GM12878 (cell line): ENCODE measurements at regions not wholly inside any gene's neighbourhood (a gene's known extent, or its start where the extent isn't known, plus 50 kb on each side); places are given as distances from the start of the nearest gene placed in this dataset.

ENCODE experiments used
- ATAC-seq: fragments of 200-7000 bp; cut with Tn5 transposase; 3 replicates; pipeline ENCODE4 v1.9.1; 2020; ENCODE audit warnings: mild to moderate bottlenecking, moderate library complexity
- BruUV-seq: library from RNA; stranded (reverse); fragments of 400-500 nt; replicated peaks from 2 replicates; lab custom pipeline; 2021; lab: Mats Ljungman, UMichigan
- CTCF ChIA-PET: fragments of 300-600 bp; sonication (Branson Sonifier 250); formaldehyde crosslinking; extraction: SDS; loops from one replicate; lab custom pipeline; 2021; ENCODE audit warnings: inconsistent platforms; lab: Yijun Ruan, JAX
- POLR2A ChIA-PET: fragments of 350-600 bp; formaldehyde crosslinking; extraction: SDS; loops from one replicate; lab custom pipeline; 2021; ENCODE audit warnings: inconsistent platforms; lab: Charles Lee
- RAD21 ChIA-PET: fragments of 300-600 bp; sonication (Branson Sonifier 250); formaldehyde crosslinking; loops from one replicate; lab custom pipeline; 2023; ENCODE audit warnings: antibody characterized with exemption; ENCODE audit not compliant: unreplicated experiment; lab: Charles Lee
- SMC1A ChIA-PET: fragments of 300-600 bp; sonication (Branson Sonifier 250); formaldehyde crosslinking; loops from one replicate; lab custom pipeline; 2023; ENCODE audit not compliant: unreplicated experiment, uncharacterized antibody; lab: Charles Lee
- DNase-seq: peaks from one replicate; pipeline ENCODE4 v3.0.0-alpha.2; 2011; ENCODE audit warnings: low read depth, low spot score
- FAIRE-seq: peaks from 3 replicates; lab custom pipeline; 2011; peaks lifted over from hg19 to GRCh38; lab: Jason Lieb, UNC
- H2AFZ ChIP-seq: 2 replicates; pipeline ENCODE4 v1.6.0; 2011; ENCODE audit warnings: low read depth, low read length, control low read depth; ENCODE audit not compliant: control insufficient read depth
- H3K27ac ChIP-seq: 2 replicates; pipeline ENCODE4 v1.5.1; 2011; ENCODE audit warnings: control low read depth; ENCODE audit not compliant: control insufficient read depth, insufficient read depth
- H3K27me3 ChIP-seq, 2 experiments: replicated peaks in 1 of 2; 2 replicates each; pipeline versions ENCODE4 v1.6.0 to v1.6.1; 2011; ENCODE audit warnings: low read length in 1 of 2; ENCODE audit not compliant: control insufficient read depth in 2 of 2, insufficient read depth in 2 of 2
- H3K36me3 ChIP-seq, 2 experiments: 2 replicates each; pipeline ENCODE4 v1.5.1; 2011; ENCODE audit warnings: low read length in 1 of 2; ENCODE audit not compliant: control insufficient read depth in 2 of 2, insufficient read depth in 2 of 2
- H3K4me1 ChIP-seq: 2 replicates; pipeline ENCODE4 v1.6.1; 2011; ENCODE audit warnings: mild to moderate bottlenecking, low read length, moderate library complexity, mixed read lengths; ENCODE audit not compliant: control insufficient read depth, insufficient read depth
- H3K4me2 ChIP-seq: 2 replicates; pipeline ENCODE4 v1.6.0; 2011; ENCODE audit warnings: control low read depth; ENCODE audit not compliant: control insufficient read depth, insufficient read depth
- H3K4me3 ChIP-seq: fragments of 200-600 bp; sonication (generic); 2 replicates; pipeline ENCODE4 v1.5.1; 2016
- H3K79me2 ChIP-seq: 2 replicates; pipeline ENCODE4 v1.6.0; 2011; ENCODE audit warnings: low read length; ENCODE audit not compliant: control insufficient read depth, insufficient read depth
- H3K9ac ChIP-seq: 2 replicates; pipeline ENCODE4 v1.8.0; 2011; ENCODE audit warnings: low read length, control low read depth, mixed read lengths; ENCODE audit not compliant: control insufficient read depth, insufficient read depth
- H3K9me3 ChIP-seq: replicated peaks from 3 replicates; pipeline ENCODE4 v1.5.1; 2011; ENCODE audit warnings: mild to moderate bottlenecking, low read length; ENCODE audit not compliant: control insufficient read depth, insufficient read depth
- H4K20me1 ChIP-seq: 2 replicates; pipeline ENCODE4 v1.6.0; 2011; ENCODE audit not compliant: control insufficient read depth, insufficient read depth
- CEBPB ChIP-seq, 2 experiments: fragments of 150-350 bp in 1 of 2; IDR thresholded peaks; 2 replicates each; pipeline ENCODE4 v1.6.1; 2012 to 2014; ENCODE audit warnings: low read depth in 2 of 2, low read length in 2 of 2, borderline replicate concordance in 1 of 2, inconsistent platforms in 1 of 2
- CEBPZ ChIP-seq: fragments of 150-350 bp; IDR thresholded peaks from 2 replicates; pipeline ENCODE4 v1.6.1; 2016; ENCODE audit warnings: low read depth, low read length
- CHD1 ChIP-seq: IDR thresholded peaks from 2 replicates; pipeline ENCODE4 v1.6.1; 2012; ENCODE audit warnings: low read depth, low read length, improper control_type of control experiment
- CREM ChIP-seq: IDR thresholded peaks from 2 replicates; pipeline ENCODE4 v1.6.1; 2014; ENCODE audit warnings: antibody characterized with exemption, low read depth
- CTCF ChIP-seq, 3 experiments: IDR thresholded peaks in 2 of 3; conservative IDR thresholded peaks in 1 of 3; 2 replicates each; pipeline ENCODE4 v1.5.1; 2011; ENCODE audit warnings: low read depth in 3 of 3, low read length in 3 of 3, mild to moderate bottlenecking in 3 of 3, control low read depth in 2 of 3, moderate library complexity in 2 of 3, inconsistent platforms in 1 of 3, mixed read lengths in 1 of 3; ENCODE audit not compliant: control insufficient read depth in 2 of 3, insufficient read depth in 1 of 3; ENCODE audit errors: extremely low read depth in 1 of 3
- E4F1 ChIP-seq: fragments of 450-650 bp; IDR thresholded peaks from 2 replicates; pipeline ENCODE4 v1.6.1; 2018; ENCODE audit warnings: borderline replicate concordance, mild to moderate bottlenecking; ENCODE audit not compliant: partially characterized antibody
- IKZF2 ChIP-seq, 2 experiments: fragments of 450-650 bp; IDR thresholded peaks; 2 replicates each; pipeline ENCODE4 v1.6.1; 2017; ENCODE audit warnings: mild to moderate bottlenecking in 2 of 2, moderate library complexity in 2 of 2
- IRF4 ChIP-seq: IDR thresholded peaks from 2 replicates; pipeline ENCODE4 v1.6.1; 2011; ENCODE audit warnings: low read depth, low read length
- MEF2B ChIP-seq: fragments of 450-650 bp; IDR thresholded peaks from 2 replicates; pipeline ENCODE4 v1.6.1; 2018; ENCODE audit warnings: mild to moderate bottlenecking, moderate library complexity; ENCODE audit not compliant: partially characterized antibody, poor library complexity, severe bottlenecking
- MTA3 ChIP-seq: IDR thresholded peaks from 2 replicates; pipeline ENCODE4 v1.6.1; 2012; ENCODE audit warnings: low read length, inconsistent platforms, borderline replicate concordance
- NFIC ChIP-seq: IDR thresholded peaks from 2 replicates; pipeline ENCODE4 v1.6.1; 2012; ENCODE audit warnings: low read depth, mild to moderate bottlenecking, inconsistent platforms, low read length, moderate library complexity
- RB1 ChIP-seq: fragments of 450-650 bp; formaldehyde crosslinking; IDR thresholded peaks from 2 replicates; pipeline ENCODE4 v1.6.1; 2017; ENCODE audit warnings: mild to moderate bottlenecking, borderline replicate concordance
- SREBF2 ChIP-seq: IDR thresholded peaks from 2 replicates; pipeline ENCODE4 v1.6.1; 2012; ENCODE audit warnings: mild to moderate bottlenecking, low read length
- SUZ12 ChIP-seq: fragments of 200-600 bp; sonication (generic); IDR thresholded peaks from one replicate; pipeline ENCODE4 v1.6.1; 2018; ENCODE audit warnings: antibody characterized with exemption, mild to moderate bottlenecking; ENCODE audit not compliant: unreplicated experiment
- WGBS: methylation state at CpG from one replicate; pipeline ENCODE4 v1.1.6; 2016; ENCODE audit warnings: low lambda C conversion rate; ENCODE audit not compliant: insufficient replicate concordance, insufficient coverage; ENCODE audit errors: missing lambda C conversion rate; 5-methylcytosine and 5-hydroxymethylcytosine counted together
- in situ Hi-C: fragments of 300-500 bp; cut with MboI; formaldehyde crosslinking; loops from 9 replicates; pipeline ENCODE4 v1.14.3; 2018; ENCODE audit warnings: mixed read lengths
- intact Hi-C: fragments of 100-400 bp; cut with micrococcal nuclease; formaldehyde crosslinking; loops from one replicate; pipeline ENCODE4 v1.14.2; 2022; ENCODE audit not compliant: unreplicated experiment

GRCh38 chr3:176521531-176522175, 675.6 kb downstream of the TBL1XR1 start (continued):
- TF ChIP-seq MEF2B = no peak
- no peak for TF ChIP-seq IKZF2 (IDR thresholded peaks at IDR 0.05)
- no peak for TF ChIP-seq IRF4
- TF ChIP-seq MTA3 = no peak
- TF ChIP-seq E4F1 = no peak

- H3K9ac ChIP-seq = no peak overlapping the region
- no peaks in the 10 kb centered on the region for H3K4me1 ChIP-seq
- no peak overlapping the region for H3K4me3 ChIP-seq
- no peak overlapping the region for H3K27ac ChIP-seq
- FAIRE-seq (no peak), ATAC-seq (peak; percentile 80), DNase-seq (no peak)
- POLR2A ChIA-PET = no interaction called here
- CTCF ChIA-PET = interaction anchor here (0.6 to 3.1 kb wide), 4 partner anchors 116 to 1089 kb away, joined by 3 to 9 read pairs (median 3); no protein-coding TSS in a partner anchor
- no peaks in the 10 kb centered on the region for H3K79me2 ChIP-seq
- SMC1A ChIA-PET = interaction anchor here (1.1 kb wide), 1 partner anchor 73 kb away, joined by 6 read pairs; no protein-coding TSS in a partner anchor
- in situ Hi-C loops (no loop called here), intact Hi-C loops (loop anchor here (1.0 to 2.0 kb wide), 2 partner anchors 425 to 1871 kb away; no protein-coding TSS in a partner anchor)
- RAD21 ChIA-PET = interaction anchor here (0.7 kb wide), 1 partner anchor 150 kb away, joined by 4 read pairs; no protein-coding TSS in a partner anchor
- H3K36me3 ChIP-seq = no peaks in the 10 kb centered on the region
- 43% methylated on average over 10 of the region's 10 CpGs for WGBS
- BruUV-seq = no TSS peak
- H3K9me3 ChIP-seq = peaks cover 7% of the 10 kb centered on the region
- no peaks in the 10 kb centered on the region for H4K20me1 ChIP-seq
- no peaks in the 10 kb centered on the region for H3K27me3 ChIP-seq
- no peak overlapping the region for H3K4me2 ChIP-seq
- no peak overlapping the region for H2AFZ ChIP-seq
- no peak for TF ChIP-seq CEBPZ
- no peak for TF ChIP-seq CEBPB (IDR thresholded peaks at IDR 0.05; ENCODE audit: borderline replicate concordance in 1 of 2, low read depth in 2 of 2, low read length in 2 of 2)
- TF ChIP-seq CHD1 = no peak
- TF ChIP-seq CREM = no peak
- TF ChIP-seq RB1 = no peak
- TF ChIP-seq NFIC = no peak
- no peak for TF ChIP-seq SREBF2
- TF ChIP-seq CTCF (IDR thresholded peaks at IDR 0.05 in 2 of 3, conservative IDR thresholded peaks at IDR 0.05 in 1 of 3; ENCODE audit: control insufficient read depth in 2 of 3, extremely low read depth in 1 of 3, insufficient read depth in 1 of 3, low read depth in 3 of 3, low read length in 3 of 3) = peak; percentile 34 to 41 (median 39); a peak in 4 of 6 replicates
- TF ChIP-seq SUZ12 = no peak
Observed at GRCh38 chr3:176514297-176514696, 683.0 kb downstream of the TBL1XR1 start.
